Ishikawa (cell line): ENCODE measurements at regions not wholly inside any gene's neighbourhood (a gene's known extent, or its start where the extent isn't known, plus 50 kb on each side); places are given as distances from the start of the nearest gene placed in this dataset.

Experiments used
- CEBPB ChIP-seq: IDR thresholded peaks from 2 replicates; pipeline ENCODE4 v1.6.1; 2012
- CREB1 ChIP-seq: IDR thresholded peaks from 2 replicates; pipeline ENCODE4 v1.6.1; 2012; ENCODE audit warnings: low read depth
- EP300 ChIP-seq: IDR thresholded peaks from 2 replicates; pipeline ENCODE4 v1.6.1; 2012; ENCODE audit warnings: borderline replicate concordance
- FOXM1 ChIP-seq: IDR thresholded peaks from 2 replicates; pipeline ENCODE4 v1.6.1; 2012; ENCODE audit warnings: low read depth, borderline replicate concordance
- MAX ChIP-seq: IDR thresholded peaks from 2 replicates; pipeline ENCODE4 v1.6.1; 2012
- NFIC ChIP-seq: IDR thresholded peaks from 2 replicates; pipeline ENCODE4 v1.6.1; 2012
- RAD21 ChIP-seq: IDR thresholded peaks from 2 replicates; pipeline ENCODE4 v1.6.1; 2012; ENCODE audit warnings: low read depth
- REST ChIP-seq: IDR thresholded peaks from 2 replicates; pipeline ENCODE4 v1.6.1; 2012; ENCODE audit warnings: low read depth, mild to moderate bottlenecking
- TAF1 ChIP-seq: IDR thresholded peaks from 2 replicates; pipeline ENCODE4 v1.6.1; 2012; ENCODE audit warnings: low read depth, mild to moderate bottlenecking
- TCF12 ChIP-seq: IDR thresholded peaks from 2 replicates; pipeline ENCODE4 v1.6.1; 2012; ENCODE audit warnings: low read depth
- TEAD4 ChIP-seq: IDR thresholded peaks from 2 replicates; pipeline ENCODE4 v1.6.1; 2012
- USF1 ChIP-seq: IDR thresholded peaks from 2 replicates; pipeline ENCODE4 v1.6.1; 2012
- YY1 ChIP-seq: IDR thresholded peaks from 2 replicates; pipeline ENCODE4 v1.6.1; 2012; ENCODE audit warnings: low read depth
- ZBTB7A ChIP-seq: IDR thresholded peaks from 2 replicates; pipeline ENCODE4 v1.6.1; 2012; ENCODE audit warnings: low read depth

GRCh38 chr13:107067381-107067780 lies 499.4 kb upstream of the ARGLU1 start:
- TF ChIP-seq CREB1, result no peak
- TF ChIP-seq CEBPB, result no peak
- TF ChIP-seq TCF12, result no peak
- TF ChIP-seq MAX, result no peak
- TF ChIP-seq REST, result no peak
- TF ChIP-seq FOXM1, result no peak
- no peak for TF ChIP-seq TEAD4
- no peak for TF ChIP-seq YY1
- no peak for TF ChIP-seq TAF1
- TF ChIP-seq RAD21, result no peak

GRCh38 chr13:107066355-107066754 lies 498.4 kb upstream of the ARGLU1 start:
- TF ChIP-seq EP300, result no peak
- TF ChIP-seq FOXM1, result no peak
- TF ChIP-seq CREB1, result no peak

- TF ChIP-seq TAF1 (no peak), FOXM1 (no peak), REST (no peak)
Measured at GRCh38 chr13:107065036-107065435, 497.1 kb upstream of the ARGLU1 start.

- TF ChIP-seq USF1 (no peak), ZBTB7A (no peak), MAX (no peak), TEAD4 (no peak)
Measured at GRCh38 chr13:107057028-107057631, 489.2 kb upstream of the ARGLU1 start.

- no peak for TF ChIP-seq TCF12
- TF ChIP-seq REST, result no peak
- TF ChIP-seq ZBTB7A, result no peak
- TF ChIP-seq TEAD4, result no peak
- no peak for TF ChIP-seq MAX
- no peak for TF ChIP-seq EP300
- no peak for TF ChIP-seq FOXM1
- no peak for TF ChIP-seq NFIC
- TF ChIP-seq TAF1, result no peak
- TF ChIP-seq YY1, result no peak
- TF ChIP-seq CREB1, result no peak
Measured at GRCh38 chr13:107043021-107043956, 475.4 kb upstream of the ARGLU1 start.
